ENCODE measurements at regions not wholly inside any gene's neighbourhood (a gene's known extent, or its start where the extent isn't known, plus 50 kb on each side); places are given as distances from the start of the nearest gene placed in this dataset.

DNA sequence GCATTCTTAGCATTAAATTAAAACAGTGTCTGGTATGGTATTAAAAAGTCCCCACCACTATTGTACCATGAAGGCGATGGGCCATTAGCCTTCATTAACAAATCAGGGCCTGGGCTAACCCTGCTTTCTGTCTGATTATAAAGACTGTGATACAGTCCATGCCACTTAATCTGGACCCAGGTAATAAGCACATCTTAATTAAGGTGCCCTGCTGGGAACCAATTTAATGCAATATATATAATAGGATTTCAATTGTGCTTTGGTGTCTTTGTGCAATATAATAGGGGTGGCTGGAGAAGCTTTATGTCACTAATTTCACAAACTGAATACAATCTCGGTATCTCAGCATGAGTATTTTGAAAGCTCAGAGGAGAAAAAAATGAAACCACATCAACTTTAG is 64.4 kb upstream of the CDH8 start:
- DNase-seq = no peak

DNA sequence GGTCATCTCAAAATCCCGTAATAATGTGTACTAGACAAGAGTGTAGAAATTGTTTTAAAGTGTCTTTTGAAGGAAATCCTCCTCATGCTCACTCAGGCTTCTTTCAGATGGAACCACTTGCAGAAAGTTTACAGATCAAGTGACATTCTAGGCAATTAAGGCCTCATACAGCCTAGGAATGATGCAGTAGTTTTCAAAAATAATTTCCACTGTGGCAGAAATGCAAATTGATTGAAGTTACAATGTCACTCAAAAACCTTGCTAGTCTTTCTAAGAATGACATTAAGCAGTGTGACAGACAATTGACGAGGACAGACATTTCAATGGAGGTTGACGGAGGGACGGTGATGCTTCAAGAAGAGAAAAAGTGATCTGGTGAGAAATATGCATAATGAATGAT is 53.5 kb upstream of the CDH8 start:
- DNase-seq = no peak

DNA sequence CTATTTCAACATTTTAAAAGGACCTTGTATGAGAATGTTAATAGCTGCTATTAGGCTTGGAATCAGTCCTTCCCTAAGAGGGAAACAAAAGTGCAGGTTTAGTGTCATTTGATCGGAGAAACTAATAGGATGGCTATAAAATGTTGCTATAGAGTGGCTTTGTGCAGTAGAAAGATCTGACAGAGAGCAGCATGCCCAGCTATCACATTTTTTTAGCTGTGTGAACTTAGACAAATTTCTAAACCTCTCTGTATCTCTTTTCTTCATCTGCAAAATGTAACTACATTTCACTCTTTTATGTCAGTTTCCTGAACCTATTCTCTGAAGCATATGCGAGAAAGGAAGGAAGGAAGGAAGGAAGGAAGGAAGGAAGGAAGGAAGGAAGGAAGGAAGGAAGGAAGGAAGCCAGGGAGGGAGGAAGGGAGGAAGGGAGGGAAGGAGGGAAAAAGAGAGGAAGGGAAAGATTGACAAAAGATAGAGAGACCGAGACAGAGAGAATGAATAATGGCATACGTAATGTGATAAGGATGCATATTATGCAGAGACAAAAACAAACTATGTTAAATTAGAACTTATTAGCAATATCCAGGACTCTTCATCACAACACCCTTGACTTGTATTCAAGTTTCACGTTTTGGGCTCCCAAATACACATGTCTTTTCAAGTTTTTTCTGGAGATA is 52.6 kb upstream of the CDH8 start:
- DNase-seq = no peak
